ENCODE measurements at regions not wholly inside any gene's neighbourhood (a gene's known extent, or its start where the extent isn't known, plus 50 kb on each side); places are given as distances from the start of the nearest gene placed in this dataset.

GRCh38 chr7:33701189-33701740 lies 204.1 kb upstream of the BMPER start:
- no peak for TF ChIP-seq CTCF (IDR thresholded peaks at IDR 0.05)
- no peak for TF ChIP-seq POLR2A (IDR thresholded peaks at IDR 0.05)
